Osteoblast (primary cell): ENCODE measurements at regions not wholly inside any gene's neighbourhood (a gene's known extent, or its start where the extent isn't known, plus 50 kb on each side); places are given as distances from the start of the nearest gene placed in this dataset.

Experiments
- DNase-seq: peaks from one replicate; pipeline ENCODE4 v3.0.0; 2011; ENCODE audit warnings: low spot score, mixed read lengths; ENCODE audit not compliant: insufficient read length; ENCODE audit errors: missing footprints
- H2AFZ ChIP-seq: 2 replicates; pipeline ENCODE4 v1.6.0; 2011; ENCODE audit warnings: mild to moderate bottlenecking, low read length
- H3K27ac ChIP-seq: 2 replicates; pipeline ENCODE4 v1.5.1; 2011; ENCODE audit warnings: mild to moderate bottlenecking, low read depth, low read length, moderate library complexity
- H3K27me3 ChIP-seq: 2 replicates; pipeline ENCODE4 v1.6.0; 2012; ENCODE audit warnings: mild to moderate bottlenecking, control low read depth, inconsistent platforms, low read length, moderate library complexity; ENCODE audit not compliant: insufficient read depth
- H3K36me3 ChIP-seq: 2 replicates; pipeline ENCODE4 v1.5.1; 2011; ENCODE audit warnings: mild to moderate bottlenecking, low read length, control low read depth, moderate library complexity; ENCODE audit not compliant: insufficient read depth
- H3K4me1 ChIP-seq: 2 replicates; pipeline ENCODE4 v1.5.1; 2011; ENCODE audit warnings: mild to moderate bottlenecking, low read length, control low read depth, moderate library complexity; ENCODE audit not compliant: insufficient read depth
- H3K4me2 ChIP-seq: 2 replicates; pipeline ENCODE4 v1.6.0; 2011; ENCODE audit warnings: mild to moderate bottlenecking, low read length; ENCODE audit not compliant: insufficient read depth
- H3K4me3 ChIP-seq: fragments of 200-600 bp; sonication (generic); 3 replicates; pipeline ENCODE4 v1.5.1; 2012; ENCODE audit warnings: mild to moderate bottlenecking, low read length, inconsistent platforms; ENCODE audit not compliant: insufficient read depth
- H3K79me2 ChIP-seq: 2 replicates; pipeline ENCODE4 v1.6.0; 2012; ENCODE audit warnings: mild to moderate bottlenecking, low read length, control low read depth, inconsistent platforms; ENCODE audit not compliant: insufficient read depth
- H3K9me3 ChIP-seq: 2 replicates; pipeline ENCODE4 v1.5.1; 2011; ENCODE audit warnings: low read depth, low read length, control low read depth
- H4K20me1 ChIP-seq: 2 replicates; pipeline ENCODE4 v1.6.0; 2012; ENCODE audit warnings: mild to moderate bottlenecking, low read length, control low read depth; ENCODE audit not compliant: insufficient read depth
- TF ChIP-seq, protein P1 (sequence below): IDR thresholded peaks from 2 replicates; pipeline ENCODE4 v1.5.1; 2011; ENCODE audit warnings: mild to moderate bottlenecking, low read depth, low read length, moderate library complexity; ENCODE audit errors: extremely low read depth

DNA sequence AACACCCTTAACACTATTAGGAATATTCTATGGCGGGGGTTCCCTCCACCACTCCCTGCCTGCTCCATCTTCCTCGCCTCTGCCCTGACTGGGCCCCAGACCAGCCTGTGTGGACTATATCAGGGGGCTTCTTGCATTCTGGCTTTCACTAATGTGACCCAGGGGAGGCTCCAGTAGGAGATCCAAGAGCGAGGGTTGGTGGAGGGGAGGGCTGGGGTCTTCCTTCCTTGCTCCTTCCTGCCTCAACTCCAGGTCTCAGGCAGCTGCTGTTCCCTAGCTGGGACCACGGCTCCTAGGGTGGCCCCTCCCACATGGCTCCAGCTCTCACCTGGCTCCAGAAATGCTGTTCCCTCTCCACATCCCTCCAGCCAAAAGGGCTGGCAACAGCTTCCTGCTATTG, 257.4 kb downstream of the MATN1 start:
- H3K27ac ChIP-seq: no peak overlapping the region
- H3K4me3 ChIP-seq: no peak overlapping the region
- no peaks in the 10 kb centered on the region for H3K9me3 ChIP-seq
- no peaks in the 10 kb centered on the region for H3K4me1 ChIP-seq
- no peaks in the 10 kb centered on the region for H3K79me2 ChIP-seq
- no peak for DNase-seq
- no peaks in the 10 kb centered on the region for H3K36me3 ChIP-seq
- no peaks in the 10 kb centered on the region for H3K27me3 ChIP-seq
- TF ChIP-seq, protein P1, sequence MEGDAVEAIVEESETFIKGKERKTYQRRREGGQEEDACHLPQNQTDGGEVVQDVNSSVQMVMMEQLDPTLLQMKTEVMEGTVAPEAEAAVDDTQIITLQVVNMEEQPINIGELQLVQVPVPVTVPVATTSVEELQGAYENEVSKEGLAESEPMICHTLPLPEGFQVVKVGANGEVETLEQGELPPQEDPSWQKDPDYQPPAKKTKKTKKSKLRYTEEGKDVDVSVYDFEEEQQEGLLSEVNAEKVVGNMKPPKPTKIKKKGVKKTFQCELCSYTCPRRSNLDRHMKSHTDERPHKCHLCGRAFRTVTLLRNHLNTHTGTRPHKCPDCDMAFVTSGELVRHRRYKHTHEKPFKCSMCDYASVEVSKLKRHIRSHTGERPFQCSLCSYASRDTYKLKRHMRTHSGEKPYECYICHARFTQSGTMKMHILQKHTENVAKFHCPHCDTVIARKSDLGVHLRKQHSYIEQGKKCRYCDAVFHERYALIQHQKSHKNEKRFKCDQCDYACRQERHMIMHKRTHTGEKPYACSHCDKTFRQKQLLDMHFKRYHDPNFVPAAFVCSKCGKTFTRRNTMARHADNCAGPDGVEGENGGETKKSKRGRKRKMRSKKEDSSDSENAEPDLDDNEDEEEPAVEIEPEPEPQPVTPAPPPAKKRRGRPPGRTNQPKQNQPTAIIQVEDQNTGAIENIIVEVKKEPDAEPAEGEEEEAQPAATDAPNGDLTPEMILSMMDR: no peak
- H2AFZ ChIP-seq: no peak overlapping the region
- no peaks in the 10 kb centered on the region for H4K20me1 ChIP-seq
- H3K4me2 ChIP-seq: no peak overlapping the region

DNA sequence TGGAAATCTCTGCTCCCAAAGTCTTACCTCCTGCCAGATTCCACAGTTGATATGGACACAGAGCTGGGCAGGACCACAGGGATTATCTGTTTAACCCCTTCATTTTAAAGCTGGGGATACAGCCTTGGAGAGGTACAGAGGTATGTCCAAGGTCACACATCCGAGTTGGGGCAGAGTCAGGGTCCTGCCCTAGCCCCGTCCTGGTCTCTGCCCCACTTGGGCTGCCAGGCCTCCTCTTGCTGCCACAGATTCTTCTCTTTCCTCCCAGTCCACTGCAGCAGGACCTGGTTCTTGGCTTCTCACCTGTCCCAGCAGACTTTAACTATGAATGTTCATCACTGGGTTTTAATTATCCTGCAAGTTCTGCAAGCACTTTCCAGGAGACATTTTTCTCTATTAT, 258.3 kb downstream of the MATN1 start:
- H3K79me2 ChIP-seq: no peaks in the 10 kb centered on the region
- TF ChIP-seq, protein P1: no peak
- H3K27ac ChIP-seq: no peak overlapping the region
- H3K9me3 ChIP-seq: no peaks in the 10 kb centered on the region
- H4K20me1 ChIP-seq: no peaks in the 10 kb centered on the region
- H3K4me1 ChIP-seq: no peaks in the 10 kb centered on the region
- H3K4me3 ChIP-seq: no peak overlapping the region
- no peak overlapping the region for H3K4me2 ChIP-seq
- H3K27me3 ChIP-seq: no peaks in the 10 kb centered on the region
- no peak overlapping the region for H2AFZ ChIP-seq
- DNase-seq: no peak
- no peaks in the 10 kb centered on the region for H3K36me3 ChIP-seq

DNA sequence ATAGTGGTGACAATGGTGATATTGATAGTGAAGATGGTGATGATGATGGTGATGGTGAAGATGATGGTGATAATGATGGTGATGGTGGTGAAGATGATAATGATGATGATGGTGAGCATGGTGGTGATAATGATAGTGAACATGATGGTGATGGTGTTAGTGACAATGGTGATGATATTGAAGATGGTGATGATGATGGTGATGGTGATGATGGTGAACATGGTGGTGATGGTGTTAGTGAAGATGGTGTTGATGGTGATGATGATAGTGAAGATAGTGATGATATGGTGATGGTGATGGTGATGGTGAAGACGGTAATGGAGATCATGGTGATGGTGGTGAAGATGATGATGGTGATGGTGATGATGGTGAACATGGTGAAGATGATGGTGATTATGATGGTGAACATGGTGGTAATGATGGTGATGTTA, 259.2 kb downstream of the MATN1 start:
- no peak overlapping the region for H3K4me2 ChIP-seq
- H3K4me1 ChIP-seq: no peaks in the 10 kb centered on the region
- no peak overlapping the region for H3K4me3 ChIP-seq
- no peak overlapping the region for H2AFZ ChIP-seq
- H3K36me3 ChIP-seq: no peaks in the 10 kb centered on the region
- H3K27ac ChIP-seq: no peak overlapping the region
- no peak for DNase-seq
- H3K79me2 ChIP-seq: no peaks in the 10 kb centered on the region
- H3K9me3 ChIP-seq: no peaks in the 10 kb centered on the region
- no peaks in the 10 kb centered on the region for H3K27me3 ChIP-seq
- TF ChIP-seq, protein P1: no peak
- no peaks in the 10 kb centered on the region for H4K20me1 ChIP-seq

- Histone ChIP-seq H4K20me1 (no peaks in the 10 kb centered on the region), H2AFZ (no peak overlapping the region), H3K4me1 (no peaks in the 10 kb centered on the region), H3K36me3 (no peaks in the 10 kb centered on the region), H3K27me3 (no peaks in the 10 kb centered on the region), H3K4me2 (no peak overlapping the region), H3K27ac (no peak overlapping the region), H3K9me3 (no peaks in the 10 kb centered on the region), H3K79me2 (no peaks in the 10 kb centered on the region), H3K4me3 (no peak overlapping the region)
- DNase-seq: no peak
- TF ChIP-seq, protein P1: no peak
Measured at GRCh38 chr1:30462826-30463425, 260.5 kb downstream of the MATN1 start.
